ENCODE measurements at regions not wholly inside any gene's neighbourhood (a gene's known extent, or its start where the extent isn't known, plus 50 kb on each side); places are given as distances from the start of the nearest gene placed in this dataset.

GRCh38 chrX:80237072-80237471 lies 183.2 kb upstream of the TENT5D start:
- Histone ChIP-seq H3K9ac (ENCODE audit: insufficient read length, low read depth) (no peak overlapping the region), H3K36me3 (ENCODE audit: insufficient read depth, insufficient read length, low read length) (no peaks in the 10 kb centered on the region), H3K27me3 (ENCODE audit: insufficient read depth, insufficient read length) (no peaks in the 10 kb centered on the region), H3K4me1 (ENCODE audit: insufficient read depth, insufficient read length) (no peaks in the 10 kb centered on the region), H3K9me3 (ENCODE audit: insufficient read depth, low read length) (no peaks in the 10 kb centered on the region), H3K4me3 (ENCODE audit: insufficient read length, low read depth) (no peak overlapping the region)
- DNase-seq (ENCODE audit: low read depth, low spot score) = no peak
- TF ChIP-seq YY1 (IDR thresholded peaks at IDR 0.05; ENCODE audit: insufficient read depth, insufficient read length) (no peak), ZNF274 (IDR thresholded peaks at IDR 0.05; ENCODE audit: low read depth, low read length) (no peak), SUZ12 (IDR thresholded peaks at IDR 0.05; ENCODE audit: extremely low read depth, insufficient read depth, insufficient read length) (no peak)

DNA sequence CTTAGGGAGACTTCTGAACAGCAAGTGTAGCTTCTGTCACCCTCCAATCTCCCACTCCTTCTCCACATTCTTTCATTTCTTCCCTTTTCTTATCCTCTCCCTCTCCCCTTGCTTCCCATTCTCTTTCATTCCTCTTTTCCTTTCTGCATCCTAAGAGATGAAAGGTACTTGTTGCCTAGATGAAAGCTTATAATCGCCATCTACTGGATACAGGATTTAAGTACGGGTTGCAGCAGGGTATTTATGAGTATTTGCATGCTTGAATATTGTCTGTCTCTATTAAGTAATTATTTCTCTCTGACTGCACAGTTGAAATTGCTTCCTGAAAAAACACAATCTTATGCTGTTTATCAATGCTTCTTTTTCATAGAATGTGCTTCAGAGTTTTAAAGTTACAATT lies 174.0 kb upstream of the TENT5D start:
- Histone ChIP-seq H3K36me3 (ENCODE audit: insufficient read depth, insufficient read length, low read length) (no peaks in the 10 kb centered on the region), H3K27me3 (ENCODE audit: insufficient read depth, insufficient read length) (no peaks in the 10 kb centered on the region), H3K9me3 (ENCODE audit: insufficient read depth, low read length) (no peaks in the 10 kb centered on the region), H3K9ac (ENCODE audit: insufficient read length, low read depth) (no peak overlapping the region), H3K4me1 (ENCODE audit: insufficient read depth, insufficient read length) (no peaks in the 10 kb centered on the region), H3K4me3 (ENCODE audit: insufficient read length, low read depth) (no peak overlapping the region)
- no peak for DNase-seq (ENCODE audit: low read depth, low spot score)
- TF ChIP-seq ZNF274 (IDR thresholded peaks at IDR 0.05; ENCODE audit: low read depth, low read length) (no peak), SUZ12 (IDR thresholded peaks at IDR 0.05; ENCODE audit: extremely low read depth, insufficient read depth, insufficient read length) (no peak), YY1 (IDR thresholded peaks at IDR 0.05; ENCODE audit: insufficient read depth, insufficient read length) (no peak)

- H3K4me1 ChIP-seq (ENCODE audit: insufficient read depth, insufficient read length) = no peaks in the 10 kb centered on the region
- no peaks in the 10 kb centered on the region for H3K9me3 ChIP-seq (ENCODE audit: insufficient read depth, low read length)
- no peaks in the 10 kb centered on the region for H3K27me3 ChIP-seq (ENCODE audit: insufficient read depth, insufficient read length)
- no peak for TF ChIP-seq SUZ12 (IDR thresholded peaks at IDR 0.05; ENCODE audit: extremely low read depth, insufficient read depth, insufficient read length)
- TF ChIP-seq YY1 (IDR thresholded peaks at IDR 0.05; ENCODE audit: insufficient read depth, insufficient read length) = no peak
- TF ChIP-seq ZNF274 (IDR thresholded peaks at IDR 0.05; ENCODE audit: low read depth, low read length) = no peak
- no peak overlapping the region for H3K4me3 ChIP-seq (ENCODE audit: insufficient read length, low read depth)
- no peaks in the 10 kb centered on the region for H3K36me3 ChIP-seq (ENCODE audit: insufficient read depth, insufficient read length, low read length)
- no peak overlapping the region for H3K9ac ChIP-seq (ENCODE audit: insufficient read length, low read depth)
- DNase-seq (ENCODE audit: low read depth, low spot score) = no peak
Measured at GRCh38 chrX:80266287-80266686, 154.0 kb upstream of the TENT5D start.

DNA sequence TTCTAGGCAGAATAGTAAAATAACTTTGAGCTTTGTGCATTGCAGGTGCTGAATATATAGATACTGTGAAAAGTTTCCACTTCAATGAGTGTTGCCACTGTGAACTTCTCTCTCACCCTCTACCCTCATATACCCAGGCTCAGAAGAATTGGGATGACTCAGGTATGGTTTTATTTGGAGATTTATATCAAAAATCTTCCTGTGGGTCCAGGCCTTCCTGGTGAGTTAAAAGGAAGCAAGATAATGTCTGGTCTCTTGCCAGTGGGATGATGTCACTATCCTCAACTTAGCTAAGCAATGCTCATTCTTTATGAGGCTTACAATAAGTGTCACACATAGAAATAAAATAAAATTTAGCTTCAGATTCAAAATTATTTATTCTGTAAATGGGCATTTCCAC lies 153.3 kb upstream of the TENT5D start:
- Histone ChIP-seq H3K9me3 (ENCODE audit: insufficient read depth, low read length) (no peaks in the 10 kb centered on the region), H3K4me3 (ENCODE audit: insufficient read length, low read depth) (no peak overlapping the region), H3K36me3 (ENCODE audit: insufficient read depth, insufficient read length, low read length) (no peaks in the 10 kb centered on the region), H3K9ac (ENCODE audit: insufficient read length, low read depth) (no peak overlapping the region), H3K4me1 (ENCODE audit: insufficient read depth, insufficient read length) (no peaks in the 10 kb centered on the region), H3K27me3 (ENCODE audit: insufficient read depth, insufficient read length) (no peaks in the 10 kb centered on the region)
- no peak for DNase-seq (ENCODE audit: low read depth, low spot score)
- TF ChIP-seq ZNF274 (IDR thresholded peaks at IDR 0.05; ENCODE audit: low read depth, low read length) = no peak
- TF ChIP-seq SUZ12 (IDR thresholded peaks at IDR 0.05; ENCODE audit: extremely low read depth, insufficient read depth, insufficient read length) = no peak
- TF ChIP-seq YY1 (IDR thresholded peaks at IDR 0.05; ENCODE audit: insufficient read depth, insufficient read length) = no peak

GRCh38 chrX:80267790-80268189 lies 152.5 kb upstream of the TENT5D start:
- H3K36me3 ChIP-seq (ENCODE audit: insufficient read depth, insufficient read length, low read length) = no peaks in the 10 kb centered on the region
- DNase-seq (ENCODE audit: low read depth, low spot score) = no peak
- no peaks in the 10 kb centered on the region for H3K4me1 ChIP-seq (ENCODE audit: insufficient read depth, insufficient read length)
- TF ChIP-seq ZNF274 (IDR thresholded peaks at IDR 0.05; ENCODE audit: low read depth, low read length) = no peak
- no peak for TF ChIP-seq SUZ12 (IDR thresholded peaks at IDR 0.05; ENCODE audit: extremely low read depth, insufficient read depth, insufficient read length)
- TF ChIP-seq YY1 (IDR thresholded peaks at IDR 0.05; ENCODE audit: insufficient read depth, insufficient read length) = no peak
- no peaks in the 10 kb centered on the region for H3K9me3 ChIP-seq (ENCODE audit: insufficient read depth, low read length)
- H3K27me3 ChIP-seq (ENCODE audit: insufficient read depth, insufficient read length) = no peaks in the 10 kb centered on the region
- no peak overlapping the region for H3K4me3 ChIP-seq (ENCODE audit: insufficient read length, low read depth)
- no peak overlapping the region for H3K9ac ChIP-seq (ENCODE audit: insufficient read length, low read depth)

- Histone ChIP-seq H3K36me3 (ENCODE audit: insufficient read depth, insufficient read length, low read length) (no peaks in the 10 kb centered on the region), H3K27me3 (ENCODE audit: insufficient read depth, insufficient read length) (no peaks in the 10 kb centered on the region), H3K9ac (ENCODE audit: insufficient read length, low read depth) (no peak overlapping the region), H3K4me3 (ENCODE audit: insufficient read length, low read depth) (no peak overlapping the region), H3K9me3 (ENCODE audit: insufficient read depth, low read length) (no peaks in the 10 kb centered on the region), H3K4me1 (ENCODE audit: insufficient read depth, insufficient read length) (no peaks in the 10 kb centered on the region)
- no peak for DNase-seq (ENCODE audit: low read depth, low spot score)
- no peak for TF ChIP-seq SUZ12 (IDR thresholded peaks at IDR 0.05; ENCODE audit: extremely low read depth, insufficient read depth, insufficient read length)
- TF ChIP-seq YY1 (IDR thresholded peaks at IDR 0.05; ENCODE audit: insufficient read depth, insufficient read length) = no peak
- no peak for TF ChIP-seq ZNF274 (IDR thresholded peaks at IDR 0.05; ENCODE audit: low read depth, low read length)
Measured at GRCh38 chrX:80282535-80282934, 137.7 kb upstream of the TENT5D start.

GRCh38 chrX:80285131-80285773 lies 135.0 kb upstream of the TENT5D start:
- no peak overlapping the region for H3K4me3 ChIP-seq (ENCODE audit: insufficient read length, low read depth)
- no peaks in the 10 kb centered on the region for H3K27me3 ChIP-seq (ENCODE audit: insufficient read depth, insufficient read length)
- peak; percentile 44 for DNase-seq (ENCODE audit: low read depth, low spot score)
- H3K9ac ChIP-seq (ENCODE audit: insufficient read length, low read depth) = no peak overlapping the region
- no peaks in the 10 kb centered on the region for H3K36me3 ChIP-seq (ENCODE audit: insufficient read depth, insufficient read length, low read length)
- H3K4me1 ChIP-seq (ENCODE audit: insufficient read depth, insufficient read length) = no peaks in the 10 kb centered on the region
- H3K9me3 ChIP-seq (ENCODE audit: insufficient read depth, low read length) = no peaks in the 10 kb centered on the region
- TF ChIP-seq SUZ12 (IDR thresholded peaks at IDR 0.05; ENCODE audit: extremely low read depth, insufficient read depth, insufficient read length) (no peak), YY1 (IDR thresholded peaks at IDR 0.05; ENCODE audit: insufficient read depth, insufficient read length) (no peak), ZNF274 (IDR thresholded peaks at IDR 0.05; ENCODE audit: low read depth, low read length) (no peak)
